ENCODE measurements at regions not wholly inside any gene's neighbourhood (a gene's known extent, or its start where the extent isn't known, plus 50 kb on each side); places are given as distances from the start of the nearest gene placed in this dataset.
"Not testable (repeated sequence)": the region's sequence is repeated elsewhere in the genome, so short reads cannot be mapped to it uniquely, and the experiment has no call there.

- Histone ChIP-seq H3K36me3 (ENCODE audit: control insufficient read depth in 2 of 2, insufficient read depth in 2 of 2, low read length in 1 of 2) (no peaks in the 10 kb centered on the region), H3K27me3 (ENCODE audit: control insufficient read depth in 1 of 2, insufficient read depth in 2 of 2, low read length in 2 of 2) (no peaks in the 10 kb centered on the region), H3K4me1 (ENCODE audit: control insufficient read depth in 2 of 2, insufficient read depth in 2 of 2, low read length in 1 of 2) (no peaks in the 10 kb centered on the region), H3K9me3 (ENCODE audit: control insufficient read depth in 2 of 2, insufficient read depth in 1 of 2, low read depth in 1 of 2, low read length in 1 of 2) (peaks cover 0 to 8% of the 10 kb centered on the region in 2 donors), H3K4me3 (ENCODE audit: low read depth in 1 of 2, low read length in 2 of 2) (no peak overlapping the region), H3K27ac (ENCODE audit: low read depth in 2 of 2, low read length in 1 of 2) (no peak overlapping the region)
- 80 to 85% methylated on average over 6 of the region's 6 CpGs for WGBS, 2 donors
These were observed 186.8 kb upstream of the CXCL12 start for GRCh38 chr10:44571701-44572100.

DNA sequence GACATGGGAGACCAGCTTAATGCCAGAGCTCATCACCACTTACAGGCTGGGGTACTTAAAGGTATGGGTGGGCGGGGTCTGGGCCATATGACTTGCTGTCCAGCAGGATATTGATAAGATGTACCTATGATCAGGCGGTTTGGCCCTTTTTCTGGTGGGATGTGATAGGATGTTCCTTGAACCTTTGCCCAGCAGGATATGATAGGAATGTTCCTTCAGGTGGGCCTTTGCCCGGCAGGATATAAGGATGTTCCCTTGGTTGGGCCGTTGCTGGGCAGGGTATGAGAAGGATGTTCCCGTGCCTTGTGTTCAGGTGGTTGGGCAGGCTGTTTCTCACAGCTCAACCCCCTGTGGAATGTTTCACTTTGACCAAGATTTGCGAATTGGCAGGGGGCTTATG lies 187.2 kb upstream of the CXCL12 start:
- H3K36me3 ChIP-seq (ENCODE audit: control insufficient read depth in 2 of 2, insufficient read depth in 2 of 2, low read length in 1 of 2): no peaks in the 10 kb centered on the region
- 82 to 85% methylated on average over 6 of the region's 6 CpGs for WGBS, 2 donors
- H3K9me3 ChIP-seq (ENCODE audit: control insufficient read depth in 2 of 2, insufficient read depth in 1 of 2, low read depth in 1 of 2, low read length in 1 of 2): peaks cover 0 to 8% of the 10 kb centered on the region in 2 donors
- H3K4me3 ChIP-seq (ENCODE audit: low read depth in 1 of 2, low read length in 2 of 2): no peak overlapping the region
- H3K27ac ChIP-seq (ENCODE audit: low read depth in 2 of 2, low read length in 1 of 2): no peak overlapping the region
- H3K4me1 ChIP-seq (ENCODE audit: control insufficient read depth in 2 of 2, insufficient read depth in 2 of 2, low read length in 1 of 2): no peaks in the 10 kb centered on the region
- no peaks in the 10 kb centered on the region for H3K27me3 ChIP-seq (ENCODE audit: control insufficient read depth in 1 of 2, insufficient read depth in 2 of 2, low read length in 2 of 2)

DNA sequence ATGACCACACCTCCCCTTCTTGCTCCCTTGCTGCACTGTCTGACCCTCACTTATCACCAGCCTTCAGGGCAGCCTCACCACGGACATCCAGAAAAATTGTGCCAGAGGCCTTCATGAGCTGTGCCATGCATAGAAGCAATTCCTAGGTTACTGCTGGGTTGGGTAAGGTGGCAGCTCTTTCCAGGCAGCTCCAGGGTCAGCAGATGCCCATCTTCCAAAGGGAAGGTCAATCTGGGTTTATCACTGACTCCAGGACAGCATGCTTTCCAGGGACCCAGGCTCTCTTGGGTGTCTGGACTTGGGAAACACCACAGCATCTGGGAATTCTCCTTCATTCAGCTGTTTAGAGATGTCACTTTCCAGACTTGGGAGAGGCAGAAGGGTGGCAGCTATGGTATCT lies 188.9 kb upstream of the CXCL12 start:
- Histone ChIP-seq H3K4me1 (ENCODE audit: control insufficient read depth in 2 of 2, insufficient read depth in 2 of 2, low read length in 1 of 2) (no peaks in the 10 kb centered on the region), H3K36me3 (ENCODE audit: control insufficient read depth in 2 of 2, insufficient read depth in 2 of 2, low read length in 1 of 2) (no peaks in the 10 kb centered on the region), H3K27ac (ENCODE audit: low read depth in 2 of 2, low read length in 1 of 2) (no peak overlapping the region), H3K9me3 (ENCODE audit: control insufficient read depth in 2 of 2, insufficient read depth in 1 of 2, low read depth in 1 of 2, low read length in 1 of 2) (peaks cover 0 to 8% of the 10 kb centered on the region in 2 donors), H3K27me3 (ENCODE audit: control insufficient read depth in 1 of 2, insufficient read depth in 2 of 2, low read length in 2 of 2) (no peaks in the 10 kb centered on the region), H3K4me3 (ENCODE audit: low read depth in 1 of 2, low read length in 2 of 2) (no peak overlapping the region)
- WGBS, 2 donors: 68 to 69% methylated on average over 1 of the region's 1 CpG

DNA sequence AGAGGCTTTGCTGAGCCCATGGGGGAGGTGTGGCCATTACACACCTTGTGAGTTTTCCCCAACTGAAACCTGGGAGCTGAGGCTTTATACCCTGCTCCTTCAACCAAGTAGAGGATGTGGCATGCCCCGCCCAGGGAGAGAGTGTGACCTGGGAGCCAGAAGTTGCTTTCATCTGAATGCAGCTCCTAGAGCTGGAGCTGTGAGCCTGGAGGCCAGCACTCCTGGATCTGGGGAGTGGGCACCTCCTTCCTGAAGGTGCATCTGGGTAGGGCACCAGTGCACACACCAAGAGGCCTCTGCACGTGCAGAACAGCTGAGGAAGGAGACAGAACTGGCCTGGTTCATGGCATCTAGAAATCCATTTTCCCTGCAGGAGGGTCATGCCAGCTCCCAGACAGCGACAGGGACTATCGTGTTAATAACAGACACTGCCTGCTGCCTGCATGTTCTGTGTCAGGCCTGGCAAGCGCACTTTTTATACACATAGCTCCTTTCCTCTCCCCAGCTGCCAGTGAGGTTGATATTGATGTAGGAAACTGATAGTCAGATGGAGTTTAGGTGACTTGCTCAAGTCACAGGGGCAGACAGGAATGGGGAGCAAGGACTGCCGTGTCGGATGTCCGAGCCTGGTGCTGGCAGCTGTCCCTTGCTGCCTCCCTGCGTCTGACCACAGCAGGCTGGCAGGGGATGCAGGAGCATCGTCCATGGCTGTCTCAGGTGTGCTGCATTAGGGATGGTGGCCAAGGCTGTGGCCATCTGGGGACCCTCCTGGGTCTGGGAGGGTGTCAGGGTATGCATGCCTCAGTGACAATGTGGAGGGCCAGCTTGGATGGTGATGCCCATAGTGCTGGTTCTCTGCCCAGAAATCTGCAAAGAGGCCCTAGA lies 189.9 kb upstream of the CXCL12 start:
- no peaks in the 10 kb centered on the region for H3K4me1 ChIP-seq (ENCODE audit: control insufficient read depth in 2 of 2, insufficient read depth in 2 of 2, low read length in 1 of 2)
- 84 to 86% methylated on average over 10 of the region's 10 CpGs for WGBS, 2 donors
- H3K9me3 ChIP-seq (ENCODE audit: control insufficient read depth in 2 of 2, insufficient read depth in 1 of 2, low read depth in 1 of 2, low read length in 1 of 2): peaks cover 0 to 8% of the 10 kb centered on the region in 2 donors
- H3K27me3 ChIP-seq (ENCODE audit: control insufficient read depth in 1 of 2, insufficient read depth in 2 of 2, low read length in 2 of 2): no peaks in the 10 kb centered on the region
- no peaks in the 10 kb centered on the region for H3K36me3 ChIP-seq (ENCODE audit: control insufficient read depth in 2 of 2, insufficient read depth in 2 of 2, low read length in 1 of 2)
- no peak overlapping the region for H3K27ac ChIP-seq (ENCODE audit: low read depth in 2 of 2, low read length in 1 of 2)
- no peak overlapping the region for H3K4me3 ChIP-seq (ENCODE audit: low read depth in 1 of 2, low read length in 2 of 2)

DNA sequence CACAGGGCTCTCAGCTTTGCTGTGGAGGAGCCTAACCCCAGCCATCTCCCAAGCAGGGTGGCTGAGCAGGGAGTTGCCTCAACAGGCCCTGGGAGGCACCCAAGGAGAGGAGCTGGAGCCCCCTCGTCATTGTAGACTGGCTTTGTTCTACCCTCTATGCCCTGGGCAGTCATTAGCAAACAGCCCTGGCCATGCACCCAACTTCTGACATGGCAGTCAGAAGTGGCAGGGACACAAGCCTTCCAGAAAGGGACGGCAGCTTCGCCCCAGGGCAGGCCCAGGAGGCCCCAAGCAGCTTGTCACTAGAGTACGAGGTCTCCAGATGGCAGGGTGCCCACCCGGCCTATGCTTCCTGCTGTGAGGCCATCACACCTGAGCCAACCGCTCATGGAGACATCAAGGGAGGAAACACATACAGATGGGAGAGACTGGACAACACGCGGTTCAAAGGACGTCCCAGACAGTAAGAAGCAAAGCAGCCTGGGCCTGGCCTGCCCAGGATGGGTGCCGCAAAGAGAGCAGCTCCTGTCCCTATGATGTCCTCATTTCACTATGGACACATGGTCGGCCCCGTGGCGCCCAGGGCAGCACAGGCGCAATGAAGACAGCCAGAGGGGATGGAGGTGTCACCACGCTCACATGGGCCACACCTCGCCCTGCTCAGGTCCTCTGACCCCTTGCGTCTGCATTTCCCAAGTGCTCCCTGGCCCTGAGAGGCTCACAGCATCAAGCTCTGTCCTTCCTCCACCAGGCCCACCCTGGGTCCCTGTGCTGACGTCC lies 190.9 kb upstream of the CXCL12 start:
- peaks cover 0 to 8% of the 10 kb centered on the region in 2 donors for H3K9me3 ChIP-seq (ENCODE audit: control insufficient read depth in 2 of 2, insufficient read depth in 1 of 2, low read depth in 1 of 2, low read length in 1 of 2)
- no peaks in the 10 kb centered on the region for H3K36me3 ChIP-seq (ENCODE audit: control insufficient read depth in 2 of 2, insufficient read depth in 2 of 2, low read length in 1 of 2)
- 84 to 90% methylated on average over 18 of the region's 18 CpGs for WGBS, 2 donors
- H3K4me1 ChIP-seq (ENCODE audit: control insufficient read depth in 2 of 2, insufficient read depth in 2 of 2, low read length in 1 of 2): no peaks in the 10 kb centered on the region
- H3K27ac ChIP-seq (ENCODE audit: low read depth in 2 of 2, low read length in 1 of 2): no peak overlapping the region
- H3K4me3 ChIP-seq (ENCODE audit: low read depth in 1 of 2, low read length in 2 of 2): no peak overlapping the region
- H3K27me3 ChIP-seq (ENCODE audit: control insufficient read depth in 1 of 2, insufficient read depth in 2 of 2, low read length in 2 of 2): no peaks in the 10 kb centered on the region

GRCh38 chr10:44576702-44577191 lies 191.8 kb upstream of the CXCL12 start:
- Histone ChIP-seq H3K9me3 (ENCODE audit: control insufficient read depth in 2 of 2, insufficient read depth in 1 of 2, low read depth in 1 of 2, low read length in 1 of 2) (peaks cover 0 to 8% of the 10 kb centered on the region in 2 donors), H3K27ac (ENCODE audit: low read depth in 2 of 2, low read length in 1 of 2) (no peak overlapping the region), H3K27me3 (ENCODE audit: control insufficient read depth in 1 of 2, insufficient read depth in 2 of 2, low read length in 2 of 2) (no peaks in the 10 kb centered on the region), H3K4me3 (ENCODE audit: low read depth in 1 of 2, low read length in 2 of 2) (no peak overlapping the region), H3K36me3 (ENCODE audit: control insufficient read depth in 2 of 2, insufficient read depth in 2 of 2, low read length in 1 of 2) (no peaks in the 10 kb centered on the region), H3K4me1 (ENCODE audit: control insufficient read depth in 2 of 2, insufficient read depth in 2 of 2, low read length in 1 of 2) (no peaks in the 10 kb centered on the region)
- WGBS, 2 donors: 72 to 73% methylated on average over 6 of the region's 6 CpGs

- Histone ChIP-seq H3K4me1 (ENCODE audit: control insufficient read depth in 2 of 2, insufficient read depth in 2 of 2, low read length in 1 of 2) (no peaks in the 10 kb centered on the region), H3K27me3 (ENCODE audit: control insufficient read depth in 1 of 2, insufficient read depth in 2 of 2, low read length in 2 of 2) (no peaks in the 10 kb centered on the region), H3K36me3 (ENCODE audit: control insufficient read depth in 2 of 2, insufficient read depth in 2 of 2, low read length in 1 of 2) (no peaks in the 10 kb centered on the region), H3K27ac (ENCODE audit: low read depth in 2 of 2, low read length in 1 of 2) (no peak overlapping the region), H3K4me3 (ENCODE audit: low read depth in 1 of 2, low read length in 2 of 2) (no peak overlapping the region), H3K9me3 (ENCODE audit: control insufficient read depth in 2 of 2, insufficient read depth in 1 of 2, low read depth in 1 of 2, low read length in 1 of 2) (peaks cover 0 to 8% of the 10 kb centered on the region in 2 donors)
- 85 to 87% methylated on average over 3 of the region's 3 CpGs for WGBS, 2 donors
These were observed 192.6 kb upstream of the CXCL12 start for GRCh38 chr10:44577533-44577932.

DNA sequence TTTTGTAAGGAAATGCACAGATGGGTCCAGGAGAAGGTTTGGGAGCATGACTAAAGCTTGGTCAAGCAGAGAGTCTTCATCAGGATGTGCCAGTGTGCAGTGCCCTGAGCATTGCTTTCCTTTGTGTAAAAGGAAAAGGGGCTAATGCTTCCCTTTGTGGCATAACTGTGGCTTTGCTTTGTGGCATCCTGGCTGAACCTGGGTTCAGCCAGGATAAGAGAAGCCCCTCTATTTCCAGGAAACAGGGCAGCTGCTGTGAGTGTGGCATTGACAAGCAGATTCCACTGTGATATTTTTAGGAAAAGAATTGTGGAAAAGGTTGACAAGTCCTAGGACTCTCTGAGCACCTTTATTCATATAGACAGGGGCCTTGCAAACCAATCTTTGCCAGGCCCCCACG lies 193.4 kb upstream of the CXCL12 start:
- WGBS, 2 donors: 62 to 63% methylated on average over 1 of the region's 1 CpG
- Histone ChIP-seq H3K27me3 (ENCODE audit: control insufficient read depth in 1 of 2, insufficient read depth in 2 of 2, low read length in 2 of 2) (no peaks in the 10 kb centered on the region), H3K27ac (ENCODE audit: low read depth in 2 of 2, low read length in 1 of 2) (no peak overlapping the region), H3K4me3 (ENCODE audit: low read depth in 1 of 2, low read length in 2 of 2) (no peak overlapping the region), H3K4me1 (ENCODE audit: control insufficient read depth in 2 of 2, insufficient read depth in 2 of 2, low read length in 1 of 2) (no peaks in the 10 kb centered on the region), H3K9me3 (ENCODE audit: control insufficient read depth in 2 of 2, insufficient read depth in 1 of 2, low read depth in 1 of 2, low read length in 1 of 2) (peaks cover 0 to 8% of the 10 kb centered on the region in 2 donors), H3K36me3 (ENCODE audit: control insufficient read depth in 2 of 2, insufficient read depth in 2 of 2, low read length in 1 of 2) (no peaks in the 10 kb centered on the region)

DNA sequence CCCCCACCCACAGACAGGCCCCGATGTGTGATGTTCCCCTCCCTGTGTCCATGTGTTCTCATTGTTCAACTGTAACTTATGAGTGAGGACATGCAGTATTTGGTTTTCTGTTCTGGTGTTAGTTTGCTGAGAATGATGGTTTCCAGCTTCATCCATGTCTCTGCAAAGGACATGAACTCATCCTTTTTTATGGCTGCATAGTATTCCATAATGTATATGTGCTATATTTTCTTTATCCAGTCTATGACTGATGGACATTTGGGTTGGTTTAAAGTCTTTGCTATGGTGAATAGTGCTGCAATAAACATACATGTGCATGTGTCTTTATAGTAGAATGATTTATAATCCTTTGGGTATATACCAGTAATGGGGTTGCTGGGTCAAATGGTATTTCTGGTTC lies 194.1 kb upstream of the CXCL12 start:
- not testable (repeated sequence) for H3K36me3 ChIP-seq (ENCODE audit: control insufficient read depth in 2 of 2, insufficient read depth in 2 of 2, low read length in 1 of 2); H3K27me3 ChIP-seq (ENCODE audit: control insufficient read depth in 1 of 2, insufficient read depth in 2 of 2, low read length in 2 of 2); H3K4me3 ChIP-seq (ENCODE audit: low read depth in 1 of 2, low read length in 2 of 2); H3K9me3 ChIP-seq (ENCODE audit: control insufficient read depth in 2 of 2, insufficient read depth in 1 of 2, low read depth in 1 of 2, low read length in 1 of 2); H3K27ac ChIP-seq (ENCODE audit: low read depth in 2 of 2, low read length in 1 of 2); H3K4me1 ChIP-seq (ENCODE audit: control insufficient read depth in 2 of 2, insufficient read depth in 2 of 2, low read length in 1 of 2)
- 94 to 95% methylated on average over 1 of the region's 1 CpG for WGBS, 2 donors

All from esophagus (tissue), 2 donors.